ENCODE measurements at regions not wholly inside any gene's neighbourhood (a gene's known extent, or its start where the extent isn't known, plus 50 kb on each side); places are given as distances from the start of the nearest gene placed in this dataset.
"Not testable (repeated sequence)": the region's sequence is repeated elsewhere in the genome, so short reads cannot be mapped to it uniquely, and the experiment has no call there.

DNA sequence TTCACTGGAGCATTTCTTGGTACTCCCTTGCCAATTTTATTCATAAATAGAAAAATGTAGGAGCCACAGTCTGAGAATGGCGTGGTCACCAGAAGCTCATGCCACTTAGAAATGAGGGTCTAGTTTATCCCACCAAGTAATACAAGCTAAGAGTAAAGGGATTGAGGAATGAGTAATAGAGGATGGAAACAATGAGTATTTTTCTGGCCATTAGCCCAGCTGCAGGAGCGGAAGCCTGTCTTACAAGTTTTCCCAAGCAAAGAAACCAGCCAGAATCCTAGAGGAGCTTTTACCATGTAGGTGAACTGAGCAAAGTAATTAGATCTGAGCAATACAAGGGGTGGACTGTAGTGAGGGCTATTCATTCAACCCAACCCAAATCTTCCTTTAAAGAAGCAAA lies 160.7 kb upstream of the NPY2R start:
- TF ChIP-seq, protein P1, sequence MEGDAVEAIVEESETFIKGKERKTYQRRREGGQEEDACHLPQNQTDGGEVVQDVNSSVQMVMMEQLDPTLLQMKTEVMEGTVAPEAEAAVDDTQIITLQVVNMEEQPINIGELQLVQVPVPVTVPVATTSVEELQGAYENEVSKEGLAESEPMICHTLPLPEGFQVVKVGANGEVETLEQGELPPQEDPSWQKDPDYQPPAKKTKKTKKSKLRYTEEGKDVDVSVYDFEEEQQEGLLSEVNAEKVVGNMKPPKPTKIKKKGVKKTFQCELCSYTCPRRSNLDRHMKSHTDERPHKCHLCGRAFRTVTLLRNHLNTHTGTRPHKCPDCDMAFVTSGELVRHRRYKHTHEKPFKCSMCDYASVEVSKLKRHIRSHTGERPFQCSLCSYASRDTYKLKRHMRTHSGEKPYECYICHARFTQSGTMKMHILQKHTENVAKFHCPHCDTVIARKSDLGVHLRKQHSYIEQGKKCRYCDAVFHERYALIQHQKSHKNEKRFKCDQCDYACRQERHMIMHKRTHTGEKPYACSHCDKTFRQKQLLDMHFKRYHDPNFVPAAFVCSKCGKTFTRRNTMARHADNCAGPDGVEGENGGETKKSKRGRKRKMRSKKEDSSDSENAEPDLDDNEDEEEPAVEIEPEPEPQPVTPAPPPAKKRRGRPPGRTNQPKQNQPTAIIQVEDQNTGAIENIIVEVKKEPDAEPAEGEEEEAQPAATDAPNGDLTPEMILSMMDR (IDR thresholded peaks at IDR 0.05; ENCODE audit: insufficient read depth, low read length, poor library complexity, severe bottlenecking) = no peak
- no peaks in the 10 kb centered on the region for H3K27me3 ChIP-seq (replicated peaks; ENCODE audit: control insufficient read depth, insufficient read depth, low read length)
- H3K36me3 ChIP-seq (ENCODE audit: control insufficient read depth, insufficient read depth, low read length) = no peaks in the 10 kb centered on the region
- no peak for DNase-seq (ENCODE audit: extremely low read depth, insufficient read length)
- no peak overlapping the region for H3K4me3 ChIP-seq (replicated peaks; ENCODE audit: low read depth, low read length)

GRCh38 chr4:155054042-155054441 lies 154.4 kb upstream of the NPY2R start:
- DNase-seq (ENCODE audit: extremely low read depth, insufficient read length); H3K27me3 ChIP-seq (replicated peaks; ENCODE audit: control insufficient read depth, insufficient read depth, low read length); H3K4me3 ChIP-seq (replicated peaks; ENCODE audit: low read depth, low read length); H3K36me3 ChIP-seq (ENCODE audit: control insufficient read depth, insufficient read depth, low read length): not testable (repeated sequence)

DNA sequence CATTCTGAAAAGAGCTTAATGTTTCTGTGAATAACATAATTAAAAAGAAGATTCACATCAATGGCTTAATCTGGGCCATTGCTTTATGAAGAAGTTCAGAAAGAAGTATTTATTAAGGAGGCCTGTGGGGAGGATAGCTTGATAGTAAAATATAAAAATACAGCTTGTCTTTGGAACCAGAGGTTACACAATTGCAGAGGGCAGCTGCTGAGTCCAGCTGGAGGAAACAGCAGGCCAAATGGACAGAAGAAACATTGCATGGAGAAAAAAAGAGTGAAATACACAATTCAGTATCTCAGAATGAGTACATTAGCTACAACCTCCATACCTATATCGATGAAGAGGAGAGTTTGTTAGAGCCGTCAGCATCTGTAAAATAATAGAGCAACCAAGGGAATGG lies 148.0 kb upstream of the NPY2R start:
- H3K4me3 ChIP-seq (replicated peaks; ENCODE audit: low read depth, low read length) = no peak overlapping the region
- TF ChIP-seq, protein P1 (IDR thresholded peaks at IDR 0.05; ENCODE audit: insufficient read depth, low read length, poor library complexity, severe bottlenecking) = no peak
- no peaks in the 10 kb centered on the region for H3K36me3 ChIP-seq (ENCODE audit: control insufficient read depth, insufficient read depth, low read length)
- DNase-seq (ENCODE audit: extremely low read depth, insufficient read length) = no peak
- no peaks in the 10 kb centered on the region for H3K27me3 ChIP-seq (replicated peaks; ENCODE audit: control insufficient read depth, insufficient read depth, low read length)

DNA sequence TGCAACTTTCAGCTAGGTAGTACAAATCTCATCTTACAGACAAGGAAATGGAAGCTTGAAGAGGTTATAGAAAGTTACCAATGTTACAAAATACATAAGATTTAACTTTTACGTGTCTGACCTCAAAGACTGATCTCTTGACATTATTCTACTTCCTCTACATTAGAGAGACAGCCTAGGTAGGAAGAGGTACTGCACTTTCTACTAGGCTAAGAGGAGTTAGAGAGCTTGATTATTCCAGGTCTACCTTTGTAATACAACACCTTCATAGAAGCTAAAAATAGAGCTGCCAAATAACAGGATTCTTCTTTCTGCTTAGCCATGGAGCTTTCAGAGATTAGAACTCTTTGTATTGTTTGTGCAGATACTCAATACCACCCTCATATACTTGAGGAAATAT lies 147.6 kb upstream of the NPY2R start:
- TF ChIP-seq, protein P1 (IDR thresholded peaks at IDR 0.05; ENCODE audit: insufficient read depth, low read length, poor library complexity, severe bottlenecking) = no peak
- no peaks in the 10 kb centered on the region for H3K36me3 ChIP-seq (ENCODE audit: control insufficient read depth, insufficient read depth, low read length)

DNA sequence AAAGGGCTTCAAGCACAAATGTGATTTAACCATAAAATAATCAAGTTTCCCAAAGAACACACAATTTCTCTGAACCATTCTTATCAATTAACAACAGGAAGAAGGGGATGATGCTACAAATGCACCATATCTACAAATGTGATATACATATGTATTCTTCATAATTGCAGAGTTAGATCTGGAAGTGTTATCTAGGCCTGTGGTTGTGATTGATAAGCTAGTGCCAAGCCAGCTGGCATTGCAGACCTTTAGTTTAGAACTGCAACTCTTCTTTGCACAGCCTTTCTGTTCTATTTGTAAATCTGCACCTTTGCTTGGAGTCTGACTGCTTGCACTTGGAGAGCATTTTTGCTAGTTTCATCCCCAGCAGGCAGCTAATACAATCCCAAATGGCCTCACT lies 145.5 kb upstream of the NPY2R start:
- Histone ChIP-seq H3K4me3 (replicated peaks; ENCODE audit: low read depth, low read length) (no peak overlapping the region), H3K27me3 (replicated peaks; ENCODE audit: control insufficient read depth, insufficient read depth, low read length) (no peaks in the 10 kb centered on the region), H3K36me3 (ENCODE audit: control insufficient read depth, insufficient read depth, low read length) (no peaks in the 10 kb centered on the region)
- TF ChIP-seq, protein P1 (IDR thresholded peaks at IDR 0.05; ENCODE audit: insufficient read depth, low read length, poor library complexity, severe bottlenecking) = no peak
- DNase-seq (ENCODE audit: extremely low read depth, insufficient read length) = no peak

More for the DNA sequence above, 147.6 kb upstream of the NPY2R start:
- Histone ChIP-seq H3K4me3 (replicated peaks; ENCODE audit: low read depth, low read length) (no peak overlapping the region), H3K27me3 (replicated peaks; ENCODE audit: control insufficient read depth, insufficient read depth, low read length) (no peaks in the 10 kb centered on the region)
- DNase-seq (ENCODE audit: extremely low read depth, insufficient read length) = no peak

DNA sequence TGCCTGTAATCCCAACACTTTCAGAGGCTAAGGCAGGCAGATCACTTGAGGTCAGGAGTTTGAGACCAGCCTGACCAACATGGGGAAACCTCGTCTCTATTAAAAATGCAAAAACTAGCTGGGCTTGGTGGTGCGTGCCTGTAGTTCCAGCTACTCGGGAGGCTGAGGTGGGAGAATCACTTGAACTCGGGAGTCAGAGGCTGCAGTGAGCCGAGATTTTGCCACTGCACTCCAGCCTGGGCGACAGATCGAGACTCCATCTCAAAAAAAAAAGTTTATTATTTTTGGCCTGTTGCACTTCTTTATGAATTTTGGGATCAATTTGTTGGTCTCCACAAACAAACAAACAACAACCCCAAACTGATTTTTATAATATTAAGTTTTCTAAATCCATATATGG lies 143.5 kb upstream of the NPY2R start:
- not testable (repeated sequence) for H3K36me3 ChIP-seq (ENCODE audit: control insufficient read depth, insufficient read depth, low read length); H3K27me3 ChIP-seq (replicated peaks; ENCODE audit: control insufficient read depth, insufficient read depth, low read length); H3K4me3 ChIP-seq (replicated peaks; ENCODE audit: low read depth, low read length); DNase-seq (ENCODE audit: extremely low read depth, insufficient read length)

DNA sequence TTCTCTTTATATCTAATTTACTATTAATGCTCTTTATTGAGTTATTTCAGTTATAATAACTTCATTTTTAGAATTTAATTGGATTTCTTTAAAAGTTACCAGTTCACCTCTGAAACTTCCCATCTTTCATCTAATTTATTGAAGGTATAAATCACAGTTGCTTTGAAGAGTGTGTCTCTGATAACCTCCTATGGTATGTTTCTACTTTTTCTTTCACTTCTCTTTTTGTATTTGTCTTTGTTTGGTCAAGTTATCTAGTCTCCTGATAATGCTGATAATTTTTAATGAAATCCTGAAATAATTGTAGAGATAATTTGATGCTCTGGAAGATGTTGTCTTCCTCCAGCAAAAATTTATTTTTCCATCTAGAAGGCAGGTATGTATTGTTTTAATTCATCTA lies 141.6 kb upstream of the NPY2R start:
- TF ChIP-seq, protein P1 (IDR thresholded peaks at IDR 0.05; ENCODE audit: insufficient read depth, low read length, poor library complexity, severe bottlenecking) = no peak
- no peaks in the 10 kb centered on the region for H3K27me3 ChIP-seq (replicated peaks; ENCODE audit: control insufficient read depth, insufficient read depth, low read length)
- no peak for DNase-seq (ENCODE audit: extremely low read depth, insufficient read length)

More for the DNA sequence above, 141.6 kb upstream of the NPY2R start:
- Histone ChIP-seq H3K36me3 (ENCODE audit: control insufficient read depth, insufficient read depth, low read length) (no peaks in the 10 kb centered on the region), H3K4me3 (replicated peaks; ENCODE audit: low read depth, low read length) (no peak overlapping the region)
